ENCODE measurements at regions not wholly inside any gene's neighbourhood (a gene's known extent, or its start where the extent isn't known, plus 50 kb on each side); places are given as distances from the start of the nearest gene placed in this dataset.

GRCh38 chr14:53606203-53606602, 350.4 kb downstream of the BMP4 start (continued):
- TF ChIP-seq RAD21 (IDR thresholded peaks at IDR 0.05 in 1 of 2, conservative IDR thresholded peaks at IDR 0.05 in 1 of 2; ENCODE audit: low read depth in 2 of 2, low read length in 2 of 2) (no peak), CEBPB (IDR thresholded peaks at IDR 0.05; ENCODE audit: low read depth, low read length) (no peak), EGR1 (IDR thresholded peaks at IDR 0.05; ENCODE audit: borderline replicate concordance, low read depth, low read length) (no peak), RFX5 (IDR thresholded peaks at IDR 0.05; ENCODE audit: borderline replicate concordance, low read depth, low read length) (no peak)

Data from H1 (cell line).